ENCODE measurements at regions not wholly inside any gene's neighbourhood (a gene's known extent, or its start where the extent isn't known, plus 50 kb on each side); places are given as distances from the start of the nearest gene placed in this dataset.

DNA sequence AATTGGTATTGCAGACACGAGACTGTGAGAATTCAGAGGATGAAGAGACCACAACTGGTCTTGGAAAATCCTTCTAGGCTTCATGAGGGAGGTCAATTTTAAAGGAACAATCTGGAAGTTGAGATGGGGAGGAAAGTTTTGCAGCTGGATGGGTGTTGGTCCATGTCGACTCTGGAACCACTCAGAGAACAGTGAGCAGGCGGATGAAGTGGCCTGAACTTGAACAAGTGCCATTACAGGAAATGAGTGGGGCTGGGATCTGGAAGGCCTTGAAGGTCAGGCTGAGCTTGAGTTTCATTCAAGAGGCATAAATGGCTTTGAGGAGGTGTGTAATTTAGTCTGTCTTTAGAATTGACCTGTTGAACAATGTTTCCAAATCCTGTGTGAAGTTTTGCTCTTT lies 140.9 kb downstream of the GALC start:
- TF ChIP-seq, protein P1, sequence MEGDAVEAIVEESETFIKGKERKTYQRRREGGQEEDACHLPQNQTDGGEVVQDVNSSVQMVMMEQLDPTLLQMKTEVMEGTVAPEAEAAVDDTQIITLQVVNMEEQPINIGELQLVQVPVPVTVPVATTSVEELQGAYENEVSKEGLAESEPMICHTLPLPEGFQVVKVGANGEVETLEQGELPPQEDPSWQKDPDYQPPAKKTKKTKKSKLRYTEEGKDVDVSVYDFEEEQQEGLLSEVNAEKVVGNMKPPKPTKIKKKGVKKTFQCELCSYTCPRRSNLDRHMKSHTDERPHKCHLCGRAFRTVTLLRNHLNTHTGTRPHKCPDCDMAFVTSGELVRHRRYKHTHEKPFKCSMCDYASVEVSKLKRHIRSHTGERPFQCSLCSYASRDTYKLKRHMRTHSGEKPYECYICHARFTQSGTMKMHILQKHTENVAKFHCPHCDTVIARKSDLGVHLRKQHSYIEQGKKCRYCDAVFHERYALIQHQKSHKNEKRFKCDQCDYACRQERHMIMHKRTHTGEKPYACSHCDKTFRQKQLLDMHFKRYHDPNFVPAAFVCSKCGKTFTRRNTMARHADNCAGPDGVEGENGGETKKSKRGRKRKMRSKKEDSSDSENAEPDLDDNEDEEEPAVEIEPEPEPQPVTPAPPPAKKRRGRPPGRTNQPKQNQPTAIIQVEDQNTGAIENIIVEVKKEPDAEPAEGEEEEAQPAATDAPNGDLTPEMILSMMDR (IDR thresholded peaks at IDR 0.05; ENCODE audit: borderline replicate concordance, extremely low read depth, low read length, poor library complexity, severe bottlenecking) = no peak
- no peak for TF ChIP-seq EZH2 (IDR thresholded peaks at IDR 0.05; ENCODE audit: borderline replicate concordance, low read depth, low read length, severe bottlenecking)
